Stimulated activated CD4-positive, alpha-beta T cell treated with anti-CD3 and anti-CD28 coated beads, TNF-alpha, amount 100 ng/mL, for 48 hours (primary cell): ENCODE measurements at regions not wholly inside any gene's neighbourhood (a gene's known extent, or its start where the extent isn't known, plus 50 kb on each side); places are given as distances from the start of the nearest gene placed in this dataset.

Experiments used
- DNase-seq, 3 donors: peaks; one replicate each; pipeline ENCODE4 v3.0.0-alpha.2; 2020; ENCODE audit warnings: low read depth in 3 of 3

GRCh38 chr13:99663908-99664307 is 162.6 kb downstream of the TM9SF2 start:
- no peak for DNase-seq

DNA sequence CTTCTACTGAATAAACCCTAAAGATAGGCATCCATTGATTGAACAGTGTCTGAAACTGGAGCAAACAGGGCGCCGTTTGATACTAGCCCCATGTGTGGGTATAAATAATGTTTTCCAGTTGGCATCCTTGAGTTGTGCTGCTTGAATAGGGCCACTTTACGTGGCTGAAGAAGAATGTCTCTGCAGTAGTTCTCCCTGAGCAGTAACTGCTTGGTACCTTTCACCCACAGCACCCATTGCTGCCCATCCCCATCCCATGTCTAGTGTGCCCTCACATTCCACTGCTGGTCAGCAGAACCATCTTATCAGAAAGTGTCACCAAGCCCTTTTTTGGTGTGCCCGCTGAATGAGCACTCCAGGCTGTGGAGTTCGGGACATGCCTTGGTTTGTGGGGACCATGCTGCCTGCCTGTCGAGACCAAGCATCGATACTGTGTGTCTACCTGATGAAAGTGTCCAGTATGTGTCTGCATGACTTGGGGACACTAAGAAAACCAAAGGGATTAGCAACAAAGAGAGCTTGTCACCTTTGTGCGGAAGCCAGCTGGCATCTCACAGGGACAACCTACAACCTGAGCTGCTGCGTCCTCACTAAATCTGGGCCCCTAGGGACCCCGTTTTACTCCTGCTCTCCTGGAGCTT is 162.0 kb downstream of the TM9SF2 start:
- no peak for DNase-seq

DNA sequence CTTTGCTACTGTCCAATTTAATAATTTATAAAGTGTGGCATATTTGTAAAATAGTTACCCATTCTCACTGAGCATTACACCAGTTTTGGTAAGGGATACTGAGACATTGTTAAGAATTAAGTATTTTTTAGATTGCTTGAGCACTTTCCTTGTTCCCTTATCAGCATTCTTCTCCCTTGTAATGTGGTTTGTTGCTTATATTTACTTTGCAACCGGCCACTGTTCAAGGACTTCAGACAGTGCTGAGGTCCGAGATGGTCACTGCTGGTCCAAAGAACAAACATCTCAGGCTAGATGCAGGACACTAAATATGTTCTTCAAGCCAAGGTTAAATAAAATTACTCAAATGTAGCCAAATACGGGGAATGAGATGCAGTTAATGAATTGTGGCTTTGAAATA is 161.4 kb downstream of the TM9SF2 start:
- no peak for DNase-seq

- no peak for DNase-seq
Observed at GRCh38 chr13:99661791-99662190, 160.5 kb downstream of the TM9SF2 start.

DNA sequence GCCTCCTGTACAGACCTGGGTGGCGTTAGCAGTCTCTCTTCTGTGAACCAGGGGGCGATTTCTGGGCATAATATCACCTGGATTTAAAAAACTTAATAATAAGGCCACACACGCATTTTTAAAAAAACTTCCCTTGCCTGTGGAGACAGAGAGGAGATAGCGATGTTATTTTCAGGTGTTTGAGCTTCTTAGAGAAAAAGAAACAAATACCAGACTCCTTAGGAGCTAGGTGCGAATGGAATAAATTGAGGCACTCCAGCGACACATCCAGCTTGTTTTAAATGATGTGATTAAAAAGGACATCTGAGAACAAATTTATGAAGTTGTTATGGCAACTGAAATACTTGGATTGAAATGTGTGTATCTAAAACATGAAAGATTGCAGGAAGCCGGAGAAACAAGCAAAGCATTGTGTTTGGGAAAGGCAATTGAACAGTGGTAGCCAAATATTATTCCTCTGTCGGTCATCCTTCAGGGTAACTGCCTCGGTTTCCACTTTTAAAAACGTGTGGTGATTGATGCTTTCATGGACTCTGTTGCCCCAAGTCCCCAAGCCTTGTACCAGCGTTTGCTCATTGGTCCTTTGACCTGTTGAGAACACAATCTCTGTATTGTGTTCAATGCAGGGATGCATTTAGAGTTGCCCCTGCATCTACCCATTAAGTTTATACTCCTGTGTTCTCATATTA is 158.7 kb downstream of the TM9SF2 start:
- DNase-seq: no peak

GRCh38 chr13:99659226-99659625 is 158.0 kb downstream of the TM9SF2 start:
- DNase-seq: no peak

DNA sequence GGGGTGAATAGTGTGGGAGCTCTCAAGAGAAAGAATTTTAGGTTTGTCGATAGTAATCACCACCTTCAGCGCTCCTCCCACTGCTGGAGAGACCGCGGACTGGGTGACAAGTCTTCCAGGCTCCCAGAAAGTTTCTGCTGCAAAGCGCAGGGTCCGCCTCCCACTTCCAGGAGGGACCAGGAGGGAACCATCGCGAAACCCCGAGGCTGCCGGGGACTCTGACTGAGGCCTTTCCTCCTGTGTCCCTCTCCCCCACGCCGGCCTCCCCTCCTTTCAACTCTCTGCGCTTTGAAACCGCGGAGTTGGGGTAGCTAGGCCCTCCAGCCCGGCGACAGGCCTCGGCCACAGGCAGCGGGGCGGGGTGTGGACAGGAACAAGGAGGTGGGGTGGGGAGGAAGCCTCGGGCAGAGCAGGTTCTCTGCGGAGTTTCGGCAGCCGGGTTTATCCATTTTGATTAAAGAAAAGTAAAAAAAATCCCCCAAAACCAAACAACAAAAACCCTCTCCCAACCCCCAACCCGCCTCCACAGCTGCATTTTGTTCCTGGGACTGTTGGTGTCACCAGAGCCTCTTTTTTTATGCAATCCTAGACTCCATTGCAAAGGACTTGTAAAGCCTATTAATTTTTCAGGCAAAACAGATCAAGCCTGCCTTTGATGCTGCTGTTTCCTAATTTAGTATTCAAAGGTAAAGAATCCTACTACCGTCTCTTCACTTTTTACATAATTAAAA is 157.2 kb downstream of the TM9SF2 start:
- DNase-seq: peak in 2 of 3 donors; percentile 5 to 33

DNA sequence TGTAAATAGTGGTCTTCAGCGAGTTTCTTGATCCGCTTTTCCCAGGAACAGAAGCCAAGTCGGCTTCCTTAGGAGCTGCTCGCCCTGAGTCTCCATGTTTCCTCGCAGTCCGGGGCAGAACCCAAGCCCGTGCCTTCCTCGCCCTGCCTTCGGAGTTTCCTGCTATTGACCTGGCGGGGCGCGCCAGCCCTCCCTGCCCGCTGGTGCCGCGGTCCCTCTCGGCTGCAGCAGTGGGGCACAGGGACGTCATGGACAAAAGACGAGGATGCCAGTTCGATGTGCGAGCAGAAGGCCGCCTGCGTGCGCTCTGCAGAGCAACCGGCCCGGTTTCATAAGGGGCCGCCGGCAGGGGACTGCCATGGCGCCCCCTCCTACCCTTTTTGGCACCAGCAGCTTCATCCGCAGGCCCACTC is 156.6 kb downstream of the TM9SF2 start:
- no peak for DNase-seq

DNA sequence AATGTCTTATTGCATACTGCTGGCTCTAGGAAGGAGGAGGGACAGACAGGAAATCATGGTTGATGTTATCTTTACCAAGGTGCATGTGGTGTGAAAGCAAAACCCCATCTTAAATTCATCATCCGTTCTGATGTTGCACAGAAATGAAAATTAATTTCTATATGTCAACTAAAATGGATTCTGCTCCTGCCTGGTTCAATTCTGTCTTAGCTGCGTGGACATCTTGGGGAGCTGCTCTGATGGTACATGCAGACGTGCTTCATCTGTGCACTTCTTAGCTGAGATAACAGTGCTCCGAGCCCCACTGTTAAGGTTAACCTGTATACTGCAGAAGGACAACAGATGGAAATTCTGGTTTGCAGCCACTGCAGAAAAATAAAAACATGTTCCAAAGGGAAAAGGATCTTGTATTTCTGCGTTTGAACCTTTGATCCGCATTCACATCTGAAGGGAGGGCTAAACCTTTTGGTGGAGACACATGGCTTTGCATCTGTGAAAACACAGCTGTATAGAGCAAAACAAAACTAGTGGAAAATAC is 155.6 kb downstream of the TM9SF2 start:
- DNase-seq: no peak

DNA sequence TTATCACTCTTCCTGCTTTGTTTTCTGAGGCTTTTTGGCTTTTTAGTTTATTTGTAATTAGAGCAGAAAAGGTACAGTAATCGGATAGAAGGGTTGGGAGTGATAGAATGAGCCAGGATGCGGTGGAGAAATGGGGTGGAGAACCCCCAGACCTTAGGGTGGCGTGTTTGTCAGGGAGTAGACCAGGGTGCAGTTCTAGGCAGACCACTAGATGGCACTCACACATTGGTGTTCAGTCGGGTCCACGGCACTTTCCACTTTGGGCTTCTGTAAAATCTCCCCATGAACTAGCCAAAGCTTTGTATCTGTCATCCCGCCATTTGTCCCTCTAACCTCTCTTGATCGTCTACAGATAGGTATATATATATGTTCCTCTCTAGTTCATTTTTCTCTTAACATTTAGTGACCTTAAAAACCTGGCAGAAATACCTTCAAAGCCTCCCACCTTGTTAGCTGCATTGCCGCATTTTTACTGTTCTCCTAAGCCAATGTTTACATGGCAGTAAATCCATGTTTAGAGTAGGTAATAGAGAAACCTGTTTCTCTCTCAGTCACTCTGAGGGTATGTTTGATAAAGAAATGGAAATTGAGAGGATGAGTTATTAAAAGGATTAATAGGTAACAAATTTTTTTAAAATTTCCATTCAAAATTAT is 154.9 kb downstream of the TM9SF2 start:
- peak; percentile 69 to 79 (median 79) for DNase-seq

DNA sequence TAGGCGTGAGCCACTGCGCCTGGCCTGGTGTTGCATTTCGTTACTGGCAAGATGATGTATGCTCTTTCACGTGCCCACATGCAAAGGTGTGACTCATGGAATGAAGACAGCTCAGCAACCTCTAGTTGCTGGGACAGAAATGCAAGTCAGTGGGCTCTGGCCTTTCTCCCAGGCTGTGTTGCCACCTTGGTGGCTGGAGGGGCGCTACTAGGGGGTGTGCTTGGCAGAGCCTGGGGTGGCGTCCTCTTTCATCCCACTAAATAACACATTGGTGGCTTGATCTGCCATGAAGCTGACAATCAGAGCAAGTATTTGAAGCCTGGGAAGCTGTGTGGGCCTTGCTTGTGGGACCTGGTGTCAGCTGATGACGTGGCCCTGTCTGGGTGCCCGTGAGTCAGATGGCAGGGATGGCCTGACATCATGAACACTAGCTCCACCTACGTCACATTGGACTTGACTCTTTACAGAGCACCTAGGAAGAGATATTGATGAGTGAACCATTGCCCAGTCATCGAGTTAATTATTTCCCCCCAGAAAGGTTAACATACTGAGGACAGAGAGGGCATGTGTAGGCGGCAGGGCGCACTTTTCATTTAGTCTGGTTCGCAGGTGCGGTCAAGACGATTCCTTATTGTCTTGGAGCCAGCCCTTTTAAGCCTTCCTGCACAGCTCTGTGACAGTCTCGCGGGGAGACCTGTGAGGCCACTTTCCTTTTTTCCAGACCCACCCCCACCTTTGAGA is 154.2 kb downstream of the TM9SF2 start:
- DNase-seq: peak in 1 of 3 donors; percentile 57

GRCh38 chr13:99654076-99654475 is 152.8 kb downstream of the TM9SF2 start:
- no peak for DNase-seq

DNA sequence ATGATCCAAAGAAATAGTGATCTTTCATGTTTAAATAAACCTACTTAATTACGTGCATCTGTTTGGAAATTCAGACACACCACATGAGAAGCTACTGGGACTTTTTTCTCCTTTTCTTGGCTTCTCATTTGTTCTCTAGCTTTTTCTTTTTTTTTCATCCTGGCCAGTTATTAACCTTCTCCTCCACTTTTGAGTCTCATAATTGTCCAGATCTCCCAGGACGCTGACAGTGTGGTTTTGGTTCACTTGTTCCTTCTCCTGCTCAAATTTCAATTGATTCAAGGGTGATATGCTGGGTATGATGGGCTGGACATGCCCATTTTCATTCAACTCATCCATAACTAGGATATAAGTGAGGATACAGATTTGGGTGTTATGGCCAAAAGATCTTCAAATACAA is 152.3 kb downstream of the TM9SF2 start:
- DNase-seq: no peak

DNA sequence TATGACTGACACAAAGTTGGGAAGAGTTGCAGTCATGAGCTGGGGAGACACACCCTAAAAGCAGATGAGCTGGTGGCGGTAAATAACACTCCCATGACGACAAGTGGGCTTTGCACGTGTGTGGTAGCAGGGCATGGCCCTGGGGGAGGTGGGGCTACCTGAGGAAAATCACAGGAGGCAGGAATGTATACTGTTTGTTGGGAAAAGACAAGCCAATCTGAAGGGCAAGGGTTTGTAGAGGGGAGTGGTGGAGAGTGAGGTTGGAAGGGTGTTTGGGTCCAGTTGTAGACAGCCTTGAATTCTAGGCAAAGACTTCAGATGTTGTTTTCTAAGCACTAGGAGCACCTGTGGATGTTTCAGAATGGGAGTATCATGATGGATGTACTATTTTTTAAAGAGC is 151.6 kb downstream of the TM9SF2 start:
- DNase-seq: no peak

GRCh38 chr13:99652141-99652540 is 150.9 kb downstream of the TM9SF2 start:
- DNase-seq: no peak

DNA sequence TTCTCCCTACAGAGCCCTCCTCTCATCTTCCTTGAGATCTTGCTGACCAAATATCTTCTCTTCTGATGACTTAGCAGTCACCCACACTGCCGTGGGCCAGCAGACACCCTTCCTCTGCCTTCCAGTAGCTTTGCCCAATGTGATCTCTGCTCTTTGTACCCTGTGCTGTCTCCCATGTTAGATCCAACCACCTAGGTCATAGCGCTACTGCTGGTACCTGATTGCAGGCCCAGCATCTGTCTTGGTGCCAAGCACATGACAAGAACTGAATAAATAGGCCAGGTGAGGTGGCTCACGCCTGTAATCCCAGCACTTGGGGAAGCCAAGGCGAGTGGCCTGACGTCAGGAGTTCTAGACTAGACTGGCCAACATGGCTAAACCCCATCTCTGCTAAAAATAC is 149.7 kb downstream of the TM9SF2 start:
- no peak for DNase-seq

GRCh38 chr13:99650410-99650809 is 149.1 kb downstream of the TM9SF2 start:
- DNase-seq: no peak

- DNase-seq: no peak
Observed at GRCh38 chr13:99648927-99649326, 147.7 kb downstream of the TM9SF2 start.

- DNase-seq: no peak
Observed at GRCh38 chr13:99648066-99648665, 146.9 kb downstream of the TM9SF2 start.

GRCh38 chr13:99647596-99647985 is 146.3 kb downstream of the TM9SF2 start:
- DNase-seq: no peak
